Fibroblast of skin of left biceps (primary cell): ENCODE measurements at regions not wholly inside any gene's neighbourhood (a gene's known extent, or its start where the extent isn't known, plus 50 kb on each side); places are given as distances from the start of the nearest gene placed in this dataset.

Experiments
- DNase-seq, 2 experiments: peaks; one replicate each; pipeline ENCODE4 v3.0.0-alpha.2; 2013; ENCODE audit warnings: low read depth in 2 of 2

DNA sequence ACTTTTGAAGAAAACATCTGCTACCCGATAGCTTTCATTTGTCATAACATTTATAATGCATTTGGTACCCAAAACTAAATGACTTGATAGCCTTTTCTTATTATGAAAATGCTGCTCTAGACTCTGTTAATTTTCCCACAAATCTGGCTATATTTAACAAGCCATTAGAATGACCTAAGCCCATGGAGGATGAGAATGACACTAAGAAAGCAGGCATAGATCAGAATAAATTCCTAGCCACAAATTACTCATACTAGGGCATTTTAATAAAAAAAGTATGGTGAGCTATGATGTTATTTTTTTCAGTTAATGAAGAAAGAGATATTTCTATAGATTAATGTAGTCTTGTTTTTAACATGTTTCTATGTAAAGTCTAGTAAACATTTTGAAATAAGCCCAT is 1728.3 kb downstream of the SUCLG1 start:
- DNase-seq = peak; percentile 14 to 27

DNA sequence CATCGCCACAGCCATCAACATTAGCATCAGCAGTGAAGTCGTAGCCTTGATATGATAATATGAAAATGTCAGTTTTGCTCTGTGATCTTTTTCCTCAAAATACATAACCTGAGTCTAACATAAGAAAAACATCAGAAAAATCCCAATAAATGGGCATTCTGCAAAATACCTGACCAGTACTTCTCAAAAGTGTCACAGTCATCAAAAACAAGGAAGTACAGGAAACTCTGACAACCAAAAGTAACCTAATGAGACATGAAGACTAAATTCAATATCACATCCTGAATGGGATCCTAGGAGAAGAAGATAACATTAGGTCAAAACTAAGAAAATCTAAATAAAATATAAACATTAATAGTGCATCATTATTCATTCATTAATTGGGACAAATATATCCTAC is 1731.0 kb downstream of the SUCLG1 start:
- no peak for DNase-seq

DNA sequence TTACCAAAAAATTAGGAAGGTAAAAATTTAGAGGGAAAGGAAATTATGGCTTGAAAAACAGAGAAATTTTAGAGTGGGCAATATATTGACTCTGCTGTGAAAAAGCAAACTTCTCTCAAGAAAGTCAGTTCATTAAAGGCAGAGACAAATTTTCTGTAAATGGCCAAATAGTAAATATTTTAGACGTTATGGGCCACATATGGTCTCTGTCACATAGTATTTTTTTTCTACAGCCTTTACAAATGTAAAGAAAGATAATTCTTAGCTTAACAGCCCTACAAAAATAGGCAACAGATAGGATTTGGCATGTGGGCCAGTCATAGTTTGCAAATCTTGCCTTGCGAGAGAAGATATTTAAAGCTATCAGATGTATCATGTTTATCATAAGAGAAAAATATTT is 1750.4 kb downstream of the SUCLG1 start:
- DNase-seq = no peak

GRCh38 chr2:82697231-82697630 is 1761.8 kb downstream of the SUCLG1 start:
- no peak for DNase-seq

DNA sequence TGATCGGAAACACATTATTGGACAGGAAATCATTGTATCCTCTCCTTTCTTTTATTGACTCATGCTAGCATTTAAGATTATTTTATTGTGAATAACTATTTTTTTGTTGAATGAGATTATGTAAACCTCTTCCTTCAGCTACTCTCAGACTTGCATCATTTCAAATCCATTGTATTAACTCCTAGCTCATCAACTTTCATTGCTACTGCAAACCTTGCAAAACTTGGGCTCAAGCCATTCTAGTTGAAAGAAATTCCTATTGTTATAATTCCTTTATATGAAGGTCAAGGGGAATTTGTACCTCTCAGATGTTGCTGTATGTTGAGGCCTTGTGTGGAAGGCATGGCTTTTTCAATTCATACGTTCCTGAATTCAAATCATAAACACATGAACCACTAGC is 1764.6 kb downstream of the SUCLG1 start:
- DNase-seq = no peak

DNA sequence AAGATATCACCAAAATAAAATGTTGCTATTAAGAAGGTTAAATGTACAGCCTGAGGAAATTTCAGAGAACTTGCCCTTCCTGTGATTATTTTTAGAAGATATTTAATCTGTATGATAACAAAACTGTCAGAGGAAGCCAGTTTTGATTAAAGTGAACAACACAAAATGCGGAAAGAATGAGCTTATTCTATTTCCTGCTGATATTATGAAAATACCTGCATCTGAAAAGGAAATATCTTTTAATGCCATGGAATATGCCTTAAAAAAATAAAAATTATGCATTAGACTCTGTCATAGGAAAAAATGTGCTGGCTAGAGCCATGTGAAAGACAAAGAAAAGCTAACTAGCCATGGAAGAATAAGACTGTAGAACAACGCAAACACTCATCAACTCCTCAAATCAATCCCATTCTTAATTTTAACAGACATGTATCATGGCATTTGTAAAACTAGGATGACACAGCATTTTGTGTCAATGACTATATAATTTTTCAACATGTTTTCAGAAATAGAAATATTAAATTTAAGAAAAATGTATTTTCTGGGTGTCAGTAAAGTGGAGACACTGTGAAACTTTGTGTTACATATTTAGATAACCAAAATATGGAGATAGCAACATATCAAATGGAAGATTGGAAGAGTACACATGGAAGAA is 1768.2 kb downstream of the SUCLG1 start:
- DNase-seq = no peak

GRCh38 chr2:82675186-82675585 is 1783.9 kb downstream of the SUCLG1 start:
- DNase-seq = peak; percentile 1 to 2

DNA sequence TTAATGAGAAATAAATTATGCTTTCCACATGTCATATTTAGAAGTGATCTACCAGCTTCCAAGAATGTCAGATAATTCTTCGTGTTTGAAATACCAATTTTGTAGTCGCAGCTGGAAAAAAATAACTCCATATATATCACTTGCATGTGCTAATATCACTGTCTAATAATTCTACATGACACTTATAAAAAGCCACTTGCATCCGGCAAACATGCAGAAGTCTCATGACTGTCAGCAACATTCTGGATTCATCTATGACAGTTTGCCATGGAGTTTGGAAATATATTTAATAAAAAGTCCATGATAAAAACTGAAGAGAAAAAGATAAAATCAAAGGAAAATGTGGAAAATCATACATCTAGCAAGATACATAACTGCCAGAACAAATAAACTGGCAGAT is 1784.4 kb downstream of the SUCLG1 start:
- no peak for DNase-seq

- DNase-seq = no peak
Observed at GRCh38 chr2:82667491-82667890, 1791.6 kb downstream of the SUCLG1 start.

- DNase-seq = no peak
Observed at GRCh38 chr2:82665691-82666090, 1793.4 kb downstream of the SUCLG1 start.

DNA sequence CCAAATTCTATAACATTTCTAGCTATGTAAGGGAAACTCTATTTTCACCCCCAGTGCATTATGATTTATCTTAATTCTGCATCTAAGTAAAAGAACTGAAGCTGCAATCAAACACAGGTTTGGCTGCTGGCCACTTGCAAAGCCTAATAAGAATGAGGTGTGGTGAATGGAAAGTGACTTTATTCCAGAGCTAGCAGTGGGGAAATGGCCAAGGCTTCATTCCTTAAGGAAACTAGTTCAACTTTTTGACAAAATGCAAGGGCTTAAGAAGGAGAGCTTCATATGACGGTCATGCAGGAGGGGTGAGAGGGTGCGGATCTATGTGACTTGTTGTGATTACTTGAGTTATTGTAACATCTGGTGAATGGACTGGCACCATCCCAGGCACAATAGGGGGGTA is 1802.0 kb downstream of the SUCLG1 start:
- no peak for DNase-seq

DNA sequence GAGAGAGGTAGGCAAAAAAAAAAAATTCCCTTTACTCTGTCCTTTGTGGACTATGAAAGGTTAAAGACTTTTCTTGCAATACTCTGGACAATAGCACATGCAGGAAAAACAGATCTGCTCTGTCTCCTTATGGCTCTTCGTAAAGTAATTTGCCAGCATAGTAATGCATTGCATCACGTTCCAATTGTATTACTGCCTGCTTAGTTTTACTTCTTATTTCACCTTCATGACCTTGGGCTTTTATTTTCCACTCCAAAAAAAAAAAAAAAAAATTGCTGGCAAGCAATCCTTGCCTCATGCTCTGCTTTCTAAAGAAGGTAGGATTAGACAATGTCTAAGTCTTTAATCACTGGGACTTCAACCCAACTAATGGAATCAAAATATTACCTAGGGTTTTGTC is 1802.7 kb downstream of the SUCLG1 start:
- no peak for DNase-seq

GRCh38 chr2:82652117-82652516 is 1807.0 kb downstream of the SUCLG1 start:
- DNase-seq = no peak

GRCh38 chr2:82650038-82650437 is 1809.0 kb downstream of the SUCLG1 start:
- DNase-seq = no peak

DNA sequence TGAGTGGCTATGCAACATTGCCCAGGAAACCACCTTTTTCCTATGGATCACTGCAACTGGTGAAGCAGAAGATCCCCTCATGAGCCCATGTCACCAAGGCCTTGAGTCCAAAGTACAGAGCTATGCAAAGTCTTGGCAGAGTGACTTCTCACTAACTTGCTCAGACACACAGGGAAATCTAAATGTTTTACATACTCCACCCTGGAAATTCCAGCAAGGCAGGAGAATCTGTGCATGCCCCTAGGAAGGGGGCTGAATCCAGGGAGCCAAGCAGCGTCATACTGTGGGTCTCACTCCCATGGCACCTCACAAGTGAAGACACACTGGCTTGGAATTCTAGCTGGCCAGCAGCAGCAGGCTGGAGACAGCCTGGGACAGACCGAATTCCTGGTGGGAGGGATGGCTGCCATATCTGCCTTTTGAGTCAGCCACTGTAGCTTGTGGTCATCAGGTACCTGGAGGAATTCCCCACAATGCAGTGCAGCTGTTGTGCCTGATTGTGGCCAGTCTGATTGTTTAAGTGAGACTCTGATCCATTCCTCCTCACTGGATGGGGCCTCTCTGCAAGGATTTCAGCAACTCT is 1817.4 kb downstream of the SUCLG1 start:
- no peak for DNase-seq

- DNase-seq = no peak
Observed at GRCh38 chr2:82636402-82637020, 1822.6 kb downstream of the SUCLG1 start.

DNA sequence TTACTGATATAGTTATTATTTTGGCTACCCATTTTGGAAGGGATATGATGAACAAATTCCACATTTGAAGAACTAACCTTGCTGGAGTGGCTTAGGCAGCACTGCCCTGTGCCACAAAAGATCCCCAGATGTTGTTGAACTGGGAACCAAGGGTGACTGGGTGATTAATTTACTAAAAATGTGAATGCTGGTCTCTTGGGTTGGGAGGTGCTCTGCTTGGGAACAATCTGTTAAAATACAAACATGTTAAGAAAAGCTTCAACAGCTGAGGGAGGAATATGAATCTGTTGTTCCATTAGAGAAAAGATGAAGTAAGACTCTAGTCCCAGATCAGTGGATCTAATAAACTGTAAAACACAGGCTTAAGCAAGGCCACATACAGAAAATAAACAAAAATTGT is 1860.1 kb downstream of the SUCLG1 start:
- no peak for DNase-seq

DNA sequence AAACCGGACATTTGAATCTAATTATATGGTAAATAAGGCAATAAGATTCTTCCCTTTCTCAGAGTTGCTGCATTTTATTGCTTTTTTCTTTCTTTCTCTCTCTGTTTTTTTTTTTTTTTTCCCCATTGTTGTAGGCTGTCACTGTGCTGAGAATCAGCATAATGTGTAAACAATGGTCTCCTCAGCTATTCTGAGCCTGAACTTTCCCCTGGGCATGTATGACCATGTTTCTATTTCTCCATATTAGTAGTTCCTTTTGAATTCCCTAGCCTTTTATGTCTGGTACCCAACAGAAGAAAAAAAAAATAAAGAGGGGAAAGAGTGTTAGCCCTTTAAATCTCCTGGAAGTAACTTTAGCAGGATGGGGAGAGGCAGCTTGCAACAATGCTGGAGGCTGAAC is 1862.5 kb downstream of the SUCLG1 start:
- DNase-seq = no peak

GRCh38 chr2:82591718-82592117 is 1867.4 kb downstream of the SUCLG1 start:
- no peak for DNase-seq

DNA sequence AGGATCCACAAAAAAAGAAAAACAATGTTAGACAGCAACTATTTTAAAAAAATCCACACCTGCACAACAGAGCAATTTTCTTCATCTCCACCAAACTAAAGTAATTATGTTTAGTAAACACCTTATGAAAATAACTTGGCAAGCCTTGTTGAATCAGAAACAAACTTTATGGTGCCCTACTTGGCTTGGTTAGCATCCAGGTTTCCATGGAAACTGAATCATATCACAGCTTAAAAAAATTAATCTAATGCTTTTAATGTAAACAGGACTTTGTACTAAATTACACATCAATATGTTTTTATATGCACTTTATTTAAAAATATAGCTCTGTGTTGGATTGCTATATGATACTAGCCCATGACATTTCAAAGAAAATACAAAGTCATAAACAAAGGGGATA is 1882.4 kb downstream of the SUCLG1 start:
- no peak for DNase-seq

DNA sequence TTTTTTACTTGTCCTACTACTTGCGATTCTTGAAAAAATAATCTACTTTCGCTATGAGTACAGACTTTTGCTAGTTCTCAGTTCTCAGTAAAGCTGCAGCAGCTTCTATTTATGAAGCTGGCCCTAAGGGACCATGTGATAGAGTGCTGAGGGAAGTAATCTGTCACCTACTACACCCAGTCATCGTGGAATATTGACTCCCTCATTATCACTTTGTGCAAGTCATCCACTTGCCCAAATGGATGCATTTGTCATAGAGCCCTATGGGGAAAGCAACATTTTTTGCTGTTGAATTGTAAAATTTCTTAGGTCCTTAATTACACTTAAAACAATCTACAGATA is 1919.8 kb downstream of the SUCLG1 start:
- DNase-seq = no peak

GRCh38 chr2:82538590-82539279 is 1920.3 kb downstream of the SUCLG1 start:
- no peak for DNase-seq

- no peak for DNase-seq
Observed at GRCh38 chr2:82528288-82528687, 1930.8 kb downstream of the SUCLG1 start.
